ENCODE measurements at regions not wholly inside any gene's neighbourhood (a gene's known extent, or its start where the extent isn't known, plus 50 kb on each side); places are given as distances from the start of the nearest gene placed in this dataset.

GRCh38 chr13:106326751-106327150, 208.7 kb downstream of the EFNB2 start:
- Histone ChIP-seq H3K9me2 (ENCODE audit: insufficient read depth, low read length) (no peaks in the 10 kb centered on the region), H3K4me1 (ENCODE audit: insufficient read depth, low read length, poor library complexity, severe bottlenecking) (no peaks in the 10 kb centered on the region), H2AFZ (ENCODE audit: low read length) (no peak overlapping the region), H3K4me3 (ENCODE audit: low read depth, low read length, poor library complexity, severe bottlenecking) (no peak overlapping the region), H3K36me3 (ENCODE audit: insufficient read depth, low read length) (no peaks in the 10 kb centered on the region), H3K79me2 (ENCODE audit: insufficient read depth, low read depth, low read length) (no peaks in the 10 kb centered on the region), H3K4me2 (ENCODE audit: low read length) (no peak overlapping the region), H4K20me1 (ENCODE audit: insufficient read depth, low read length) (no peaks in the 10 kb centered on the region), H3K27ac (ENCODE audit: low read depth, low read length, poor library complexity, severe bottlenecking) (no peak overlapping the region), H3K9me3 (ENCODE audit: low read length) (no peaks in the 10 kb centered on the region)
- intact Hi-C loops (cut with micrococcal nuclease; ENCODE audit: unreplicated experiment) = no loop called here
- ChIA-PET CTCF (ENCODE audit: unreplicated experiment) (no interaction called here), POLR2A (no interaction called here)
- TF ChIP-seq EZH2phosphoT487 (IDR thresholded peaks at IDR 0.05; ENCODE audit: borderline replicate concordance, low read depth, low read length) (no peak), CTCF (conservative IDR thresholded peaks at IDR 0.05; ENCODE audit: low read length) (no peak)
- BruUV-seq (replicated peaks) = no TSS peak
- no peak for DNase-seq (ENCODE audit: low spot score)

- no peak overlapping the region for H2AFZ ChIP-seq (ENCODE audit: low read length)
- POLR2A ChIA-PET = no interaction called here
- TF ChIP-seq EZH2phosphoT487 (IDR thresholded peaks at IDR 0.05; ENCODE audit: borderline replicate concordance, low read depth, low read length) (no peak), CTCF (conservative IDR thresholded peaks at IDR 0.05; ENCODE audit: low read length) (no peak)
- H3K36me3 ChIP-seq (ENCODE audit: insufficient read depth, low read length) = no peaks in the 10 kb centered on the region
- no peak overlapping the region for H3K4me2 ChIP-seq (ENCODE audit: low read length)
- no peaks in the 10 kb centered on the region for H3K79me2 ChIP-seq (ENCODE audit: insufficient read depth, low read depth, low read length)
- CTCF ChIA-PET (ENCODE audit: unreplicated experiment) = no interaction called here
- intact Hi-C loops (cut with micrococcal nuclease; ENCODE audit: unreplicated experiment) = no loop called here
- H3K9me3 ChIP-seq (ENCODE audit: low read length) = no peaks in the 10 kb centered on the region
- no peaks in the 10 kb centered on the region for H3K9me2 ChIP-seq (ENCODE audit: insufficient read depth, low read length)
- no peak for DNase-seq (ENCODE audit: low spot score)
- no peak overlapping the region for H3K27ac ChIP-seq (ENCODE audit: low read depth, low read length, poor library complexity, severe bottlenecking)
- H4K20me1 ChIP-seq (ENCODE audit: insufficient read depth, low read length) = no peaks in the 10 kb centered on the region
- H3K4me1 ChIP-seq (ENCODE audit: insufficient read depth, low read length, poor library complexity, severe bottlenecking) = no peaks in the 10 kb centered on the region
- no TSS peak for BruUV-seq (replicated peaks)
- H3K4me3 ChIP-seq (ENCODE audit: low read depth, low read length, poor library complexity, severe bottlenecking) = no peak overlapping the region
These were observed 211.0 kb downstream of the EFNB2 start for GRCh38 chr13:106324444-106324843.

- Histone ChIP-seq H3K4me1 (ENCODE audit: insufficient read depth, low read length, poor library complexity, severe bottlenecking) (no peaks in the 10 kb centered on the region), H3K27ac (ENCODE audit: low read depth, low read length, poor library complexity, severe bottlenecking) (no peak overlapping the region), H3K4me2 (ENCODE audit: low read length) (no peak overlapping the region), H3K36me3 (ENCODE audit: insufficient read depth, low read length) (no peaks in the 10 kb centered on the region), H3K9me2 (ENCODE audit: insufficient read depth, low read length) (no peaks in the 10 kb centered on the region), H3K79me2 (ENCODE audit: insufficient read depth, low read depth, low read length) (no peaks in the 10 kb centered on the region), H2AFZ (ENCODE audit: low read length) (no peak overlapping the region), H4K20me1 (ENCODE audit: insufficient read depth, low read length) (no peaks in the 10 kb centered on the region), H3K9me3 (ENCODE audit: low read length) (no peaks in the 10 kb centered on the region), H3K4me3 (ENCODE audit: low read depth, low read length, poor library complexity, severe bottlenecking) (no peak overlapping the region)
- no TSS peak for BruUV-seq (replicated peaks)
- POLR2A ChIA-PET = interaction anchor here (0.6 kb wide), 1 partner anchor 72 kb away, joined by 4 read pairs; no protein-coding TSS in a partner anchor
- intact Hi-C loops (cut with micrococcal nuclease; ENCODE audit: unreplicated experiment) = no loop called here
- no peak for DNase-seq (ENCODE audit: low spot score)
- CTCF ChIA-PET (ENCODE audit: unreplicated experiment) = no interaction called here
- TF ChIP-seq EZH2phosphoT487 (IDR thresholded peaks at IDR 0.05; ENCODE audit: borderline replicate concordance, low read depth, low read length) (no peak), CTCF (conservative IDR thresholded peaks at IDR 0.05; ENCODE audit: low read length) (no peak)
These were observed 212.8 kb downstream of the EFNB2 start for GRCh38 chr13:106322628-106323027.

Data from OCI-LY7 (cell line).